GM19328 (cell line): ENCODE measurements at regions not wholly inside any gene's neighbourhood (a gene's known extent, or its start where the extent isn't known, plus 50 kb on each side); places are given as distances from the start of the nearest gene placed in this dataset.
"Not testable (repeated sequence)": the region's sequence is repeated elsewhere in the genome, so short reads cannot be mapped to it uniquely, and the experiment has no call there.

Experiments
- ATAC-seq: cut with Tn5 transposase; IDR thresholded peaks from one replicate; pipeline ENCODE4 v1.9.1; 2021; ENCODE audit warnings: mild to moderate bottlenecking, moderate library complexity; ENCODE audit not compliant: unreplicated experiment

DNA sequence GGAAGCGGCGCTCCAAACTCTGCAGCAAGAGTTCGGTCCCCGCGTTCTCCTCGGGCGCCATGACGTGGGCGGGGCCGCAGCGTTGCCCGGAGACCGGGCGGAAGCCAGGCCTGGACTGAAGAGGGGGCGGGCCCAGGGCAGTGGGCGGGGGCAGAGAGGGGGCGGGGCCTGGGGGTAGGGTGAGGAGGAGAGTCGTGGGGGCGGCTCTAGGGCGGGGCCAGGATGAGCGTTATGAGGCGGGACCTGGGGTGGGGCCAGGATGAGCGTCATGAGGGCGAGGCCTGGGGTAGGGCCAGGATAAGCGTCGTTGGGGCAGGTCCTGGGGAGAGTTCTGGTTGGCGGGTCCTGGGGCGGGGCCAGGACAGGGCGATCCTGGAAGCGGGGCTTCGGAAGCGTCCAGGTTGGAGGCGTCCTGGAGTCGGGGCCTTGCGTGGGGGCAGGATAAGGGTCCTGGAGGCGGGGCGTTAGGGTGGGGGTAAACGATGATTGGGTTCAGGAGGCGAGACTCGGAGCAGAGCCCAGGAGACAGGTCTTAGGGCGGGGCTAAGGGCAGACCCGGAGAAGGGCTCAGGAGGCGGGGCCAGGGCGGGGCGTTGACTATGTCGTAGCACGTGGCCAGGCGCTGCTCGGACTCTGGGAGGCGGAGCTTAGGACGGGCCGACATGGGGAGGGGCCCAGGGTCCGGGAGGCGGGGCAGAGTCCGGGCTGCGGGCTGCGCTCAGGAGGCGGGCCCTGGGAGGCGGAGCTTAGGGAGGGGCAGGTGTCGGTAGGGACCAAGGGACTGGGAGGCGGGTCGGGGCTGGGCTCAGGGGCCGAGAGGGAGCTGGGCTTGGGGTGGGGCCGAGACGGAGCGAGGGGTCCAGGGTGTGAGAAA, 131.1 kb upstream of the ALDH3B2 start:
- peak; percentile 92 for ATAC-seq

DNA sequence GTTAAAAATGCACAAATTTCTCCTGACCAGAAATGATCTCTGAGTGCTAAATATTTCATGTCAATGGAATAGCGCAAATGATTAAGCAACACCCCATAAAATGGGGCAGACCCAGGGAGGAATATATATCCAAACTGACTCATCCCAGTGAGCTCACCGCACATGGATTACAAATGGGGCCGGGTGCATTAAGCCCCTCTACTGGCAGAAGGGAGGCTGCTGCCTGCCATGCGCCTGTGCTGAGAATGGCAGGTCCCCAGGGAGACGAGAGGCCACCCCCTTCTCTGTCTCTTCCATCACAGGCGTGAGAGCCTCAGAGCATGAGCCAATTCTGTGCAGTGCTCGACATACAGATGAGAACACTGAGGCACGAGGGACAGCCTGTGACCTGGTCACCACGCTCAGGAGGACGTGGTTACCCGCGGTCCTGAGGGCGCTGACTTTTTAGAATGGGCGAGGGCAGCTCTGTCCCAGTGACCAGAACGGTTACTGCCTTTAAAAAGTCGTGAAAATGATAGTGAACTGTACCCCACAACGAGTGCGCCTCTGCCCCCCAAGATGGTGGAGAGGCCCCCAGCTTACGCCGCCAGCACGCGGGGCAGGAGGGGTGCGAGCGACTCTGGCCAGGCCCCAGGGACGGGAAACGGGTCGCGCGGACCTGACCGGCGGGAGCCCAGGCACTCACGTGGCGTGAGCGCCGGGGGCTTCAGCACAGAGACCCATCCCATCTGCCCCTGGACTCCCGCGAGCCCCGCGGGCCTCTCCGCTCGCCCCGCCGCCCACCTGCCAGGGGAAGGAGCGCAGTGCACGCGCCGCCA, 130.2 kb upstream of the ALDH3B2 start:
- ATAC-seq: peak; percentile 23

DNA sequence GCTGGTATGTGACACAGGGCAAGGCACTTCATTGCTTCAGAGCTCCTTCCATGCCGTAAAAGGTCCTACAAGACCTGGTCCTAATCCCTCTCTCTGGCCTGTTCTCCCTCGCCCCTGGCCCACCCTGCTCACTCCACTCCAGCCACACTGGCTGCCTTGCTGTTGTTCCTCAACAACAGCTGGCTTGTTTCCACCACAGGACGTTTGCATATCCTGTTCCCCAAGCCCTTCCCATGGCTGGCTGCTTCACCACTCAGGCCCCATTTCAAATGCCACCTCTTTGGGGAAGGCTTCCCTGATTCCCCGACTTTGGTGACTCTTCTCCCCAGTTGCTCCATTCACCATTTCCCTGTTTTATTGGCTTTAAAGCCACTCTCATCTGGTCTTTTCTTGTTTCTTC, 129.1 kb upstream of the ALDH3B2 start:
- not testable (repeated sequence) for ATAC-seq

- not testable (repeated sequence) for ATAC-seq
Measured at GRCh38 chr11:67803055-67803454, 128.6 kb upstream of the ALDH3B2 start.

DNA sequence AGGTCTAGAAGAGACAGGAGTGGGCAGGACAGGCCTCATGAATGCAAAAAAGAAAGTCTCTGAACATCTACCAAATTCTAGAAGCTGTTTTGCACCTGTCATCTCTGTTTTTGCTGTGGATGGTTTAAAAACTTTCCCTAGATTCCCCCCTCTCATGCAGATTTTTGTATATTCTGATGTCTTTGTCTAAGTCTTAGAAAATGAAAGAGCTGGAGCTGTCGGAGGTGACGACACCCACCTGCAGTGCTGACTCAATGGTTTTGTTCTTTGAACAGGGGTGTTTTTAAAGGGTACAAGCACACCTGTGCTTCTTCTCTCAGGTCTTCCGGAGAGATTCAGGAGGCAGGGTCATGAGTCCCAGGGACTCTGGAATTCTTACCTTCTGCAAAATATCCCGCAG, 128.2 kb upstream of the ALDH3B2 start:
- not testable (repeated sequence) for ATAC-seq

- not testable (repeated sequence) for ATAC-seq
Measured at GRCh38 chr11:67801397-67801796, 127.0 kb upstream of the ALDH3B2 start.

- not testable (repeated sequence) for ATAC-seq
Measured at GRCh38 chr11:67800591-67800990, 126.2 kb upstream of the ALDH3B2 start.

DNA sequence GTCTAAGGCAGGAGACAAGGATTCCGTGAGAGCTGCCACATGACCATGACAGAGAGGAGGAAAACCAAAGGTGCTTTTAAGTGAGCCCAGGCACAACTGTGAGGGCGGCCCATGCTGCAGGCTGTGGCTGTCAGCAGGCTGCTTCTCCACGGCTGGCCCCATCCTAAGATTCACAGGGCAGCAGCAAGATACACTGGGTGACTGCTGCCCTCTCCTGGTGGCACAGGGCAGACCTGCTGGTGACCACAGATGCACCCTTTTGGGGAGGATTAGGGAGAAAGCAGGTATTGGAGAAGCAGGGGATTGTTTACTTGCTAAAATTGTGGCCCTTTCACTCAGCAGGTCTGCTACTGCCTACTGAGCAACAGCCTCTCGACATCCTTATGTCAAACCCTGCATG, 125.4 kb upstream of the ALDH3B2 start:
- not testable (repeated sequence) for ATAC-seq

GRCh38 chr11:67797726-67798521, 123.5 kb upstream of the ALDH3B2 start:
- not testable (repeated sequence) for ATAC-seq

GRCh38 chr11:67795746-67796145, 121.3 kb upstream of the ALDH3B2 start:
- no peak for ATAC-seq

DNA sequence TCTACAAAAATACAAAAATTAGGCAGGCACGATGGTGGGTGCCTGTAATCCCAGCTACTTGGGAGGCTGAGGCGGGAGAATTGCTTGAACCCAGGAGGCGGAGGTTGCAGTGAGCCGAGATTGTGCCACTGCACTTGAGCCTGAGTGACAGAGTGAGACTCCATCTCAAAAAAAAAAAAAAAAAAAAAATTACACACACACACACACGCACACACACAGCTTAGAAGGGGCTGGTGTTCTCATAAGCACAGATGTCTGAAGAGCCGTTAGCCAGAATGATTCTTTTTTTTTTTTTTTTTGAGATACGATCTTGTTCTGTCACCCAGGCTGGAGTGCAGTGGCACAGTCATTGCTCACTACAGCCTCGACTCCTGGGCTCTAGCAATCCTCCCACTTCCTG, 119.3 kb upstream of the ALDH3B2 start:
- ATAC-seq: not testable (repeated sequence)

DNA sequence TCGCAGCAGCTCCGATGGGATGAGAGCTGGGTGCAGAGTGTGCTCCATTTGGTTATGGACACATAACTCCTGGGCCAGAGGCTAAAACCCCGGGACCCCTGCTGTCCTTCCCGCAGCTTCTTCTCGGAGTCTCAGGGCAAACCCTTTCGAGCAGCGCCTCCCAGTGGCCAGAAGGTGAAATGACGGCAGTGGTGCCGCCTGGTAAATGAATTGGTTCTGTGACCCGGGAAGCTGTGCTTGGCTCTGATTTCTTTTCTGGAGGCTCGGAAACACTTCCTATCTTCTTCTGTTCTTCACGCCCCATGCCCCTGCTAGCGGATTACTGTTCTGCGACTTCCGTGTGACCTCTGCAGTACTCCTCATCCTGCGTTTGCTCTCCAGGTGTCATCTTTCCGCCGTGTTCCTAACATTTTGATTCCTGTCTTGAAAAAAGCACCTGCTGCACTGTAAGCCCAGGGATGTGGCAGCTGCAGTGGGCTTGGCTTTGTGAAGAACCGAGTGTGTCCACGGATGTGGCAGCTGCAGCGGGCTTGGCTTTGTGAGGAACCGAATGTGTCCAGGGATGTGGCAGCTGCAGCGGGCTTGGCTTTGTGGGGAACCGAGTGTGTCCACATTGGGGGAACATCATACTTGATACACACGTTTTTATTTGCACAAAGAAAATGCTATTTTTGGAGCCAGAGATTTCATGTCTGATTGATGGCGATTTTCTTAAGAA, 118.0 kb upstream of the ALDH3B2 start:
- ATAC-seq: not testable (repeated sequence)

DNA sequence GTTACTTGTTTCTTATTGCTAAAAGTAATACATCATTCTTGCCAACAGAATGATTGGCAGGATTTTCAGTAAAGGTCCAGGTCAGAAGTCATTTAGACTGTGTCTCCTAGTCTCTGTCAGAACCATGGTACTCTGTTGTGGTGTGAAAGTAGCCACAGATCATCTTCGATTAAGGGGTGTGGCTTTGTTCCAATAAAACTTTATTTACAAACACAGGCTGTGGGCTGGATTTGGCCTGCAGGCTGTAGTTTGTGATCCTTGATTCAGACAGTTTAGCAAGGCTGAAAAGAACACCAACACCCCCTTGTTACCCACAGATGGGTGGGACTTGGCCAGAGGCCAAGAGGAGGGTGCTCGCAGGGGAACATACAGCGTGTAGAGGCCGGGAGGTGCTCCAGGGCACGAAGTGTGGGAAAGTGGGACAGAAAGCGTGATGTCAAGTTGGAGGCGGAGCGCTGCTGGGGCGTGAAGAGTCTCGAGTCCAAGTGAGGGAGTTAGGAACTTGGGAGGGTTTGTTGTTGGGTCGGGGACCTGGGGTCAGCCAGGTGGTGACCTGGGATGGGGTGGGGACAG, 117.3 kb upstream of the ALDH3B2 start:
- not testable (repeated sequence) for ATAC-seq

GRCh38 chr11:67788341-67788695, 113.9 kb upstream of the ALDH3B2 start:
- not testable (repeated sequence) for ATAC-seq

GRCh38 chr11:67787681-67788340, 113.4 kb upstream of the ALDH3B2 start:
- not testable (repeated sequence) for ATAC-seq

DNA sequence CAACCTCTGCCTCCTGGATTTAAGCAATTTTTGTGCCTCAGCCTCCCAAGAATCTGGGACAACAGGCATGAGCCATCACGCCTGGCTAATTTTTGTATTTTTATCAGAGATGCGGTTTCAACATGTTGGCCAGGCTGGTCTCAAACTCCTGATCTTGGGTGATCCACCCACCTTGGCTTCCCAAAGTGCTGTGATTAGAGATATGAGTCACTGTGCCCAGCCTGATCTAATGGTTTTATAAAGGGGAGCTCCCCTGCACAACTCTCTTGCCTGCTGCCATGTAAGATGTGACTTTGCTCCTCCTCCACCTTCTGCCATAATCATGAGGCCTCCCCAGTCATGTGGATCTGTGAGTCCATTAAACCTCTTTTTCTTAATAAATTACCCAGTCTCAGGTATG, 107.5 kb upstream of the ALDH3B2 start:
- ATAC-seq: not testable (repeated sequence)

GRCh38 chr11:67781506-67781905, 107.1 kb upstream of the ALDH3B2 start:
- ATAC-seq: not testable (repeated sequence)

GRCh38 chr11:67780056-67780455, 105.6 kb upstream of the ALDH3B2 start:
- no peak for ATAC-seq

DNA sequence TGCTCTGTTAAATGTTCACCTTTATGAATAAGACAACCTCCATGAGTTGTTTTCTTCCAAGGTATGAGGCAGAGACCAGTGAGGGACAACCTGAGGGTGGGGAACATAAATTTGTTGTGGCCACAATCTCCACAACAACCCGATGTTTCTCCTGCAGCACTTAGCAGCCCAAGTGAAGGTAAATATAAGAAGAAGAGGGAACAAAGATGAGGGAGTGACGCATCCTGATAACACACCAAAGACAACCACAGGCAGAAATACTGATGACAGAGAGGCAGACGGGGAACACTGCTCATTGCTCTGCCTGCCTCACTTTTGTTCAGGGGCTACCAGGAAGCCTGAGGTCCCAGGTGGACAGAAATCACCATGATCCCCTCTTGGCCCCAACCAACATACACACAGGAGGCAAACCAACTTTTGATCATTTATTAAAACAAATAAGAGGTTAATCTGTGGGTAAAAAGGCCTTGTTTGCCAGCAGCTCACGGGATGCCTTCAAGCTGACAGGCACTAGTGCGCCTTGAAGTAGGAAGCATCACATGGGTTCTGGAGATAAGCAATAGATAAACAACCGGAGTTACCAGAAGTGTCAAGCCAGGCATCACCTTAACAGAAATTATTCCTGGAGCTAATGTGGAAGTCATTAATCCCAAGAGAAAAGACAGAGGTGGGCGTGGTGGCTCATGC, 104.9 kb upstream of the ALDH3B2 start:
- ATAC-seq: not testable (repeated sequence)
